K562 (cell line): ENCODE measurements at regions not wholly inside any gene's neighbourhood (a gene's known extent, or its start where the extent isn't known, plus 50 kb on each side); places are given as distances from the start of the nearest gene placed in this dataset.

Source experiments
- ELF4 ChIP-seq: fragments of 450-650 bp; formaldehyde crosslinking; IDR thresholded peaks from 2 replicates; pipeline ENCODE4 v1.4.0; 2022; ENCODE audit warnings: missing genetic modification characterization
- NONO ChIP-seq, 2 experiments: fragments of 200-400 bp in 1 of 2; fragments of 450-650 bp in 1 of 2; formaldehyde crosslinking in 1 of 2; IDR thresholded peaks; 2 replicates each; pipeline ENCODE4 v1.6.1; 2017; ENCODE audit warnings: low read depth in 2 of 2, mild to moderate bottlenecking in 2 of 2, moderate library complexity in 2 of 2, low read length in 1 of 2
- POLR2H ChIP-seq: IDR thresholded peaks from 2 replicates; pipeline ENCODE4 v1.6.1; 2016; ENCODE audit warnings: missing genetic modification characterization, low read depth, mild to moderate bottlenecking, control low read depth, missing compliant biosample characterization, moderate library complexity
- RUNX1 ChIP-seq: sonication (generic); IDR thresholded peaks from 2 replicates; pipeline ENCODE4 v1.6.1; 2016; ENCODE audit warnings: antibody characterized with exemption, low read depth
- SNIP1 ChIP-seq: fragments of 450-650 bp; IDR thresholded peaks from 2 replicates; pipeline ENCODE4 v1.7.1; 2017; ENCODE audit warnings: low read depth, mild to moderate bottlenecking
- TEAD2 ChIP-seq: fragments of 450-650 bp; IDR thresholded peaks from 2 replicates; pipeline ENCODE4 v1.6.1; 2016; ENCODE audit warnings: missing genetic modification characterization, control low read depth, missing compliant biosample characterization
- TF ChIP-seq, protein P1 (sequence below): sonication (generic); formaldehyde crosslinking; IDR thresholded peaks from 2 replicates; pipeline ENCODE4 v1.8.0; 2023; ENCODE audit warnings: missing genetic modification reagents, mild to moderate bottlenecking, borderline replicate concordance
- TF ChIP-seq, protein P2 (sequence below): fragments of 250-450 bp; sonication (Bioruptor Pico); IDR thresholded peaks from 2 replicates; pipeline ENCODE4 v1.4.0; 2020
- TF ChIP-seq, protein P3 (sequence below): fragments of 450-650 bp; IDR thresholded peaks from 2 replicates; pipeline ENCODE4 v1.6.1; 2016; ENCODE audit warnings: borderline replicate concordance

DNA sequence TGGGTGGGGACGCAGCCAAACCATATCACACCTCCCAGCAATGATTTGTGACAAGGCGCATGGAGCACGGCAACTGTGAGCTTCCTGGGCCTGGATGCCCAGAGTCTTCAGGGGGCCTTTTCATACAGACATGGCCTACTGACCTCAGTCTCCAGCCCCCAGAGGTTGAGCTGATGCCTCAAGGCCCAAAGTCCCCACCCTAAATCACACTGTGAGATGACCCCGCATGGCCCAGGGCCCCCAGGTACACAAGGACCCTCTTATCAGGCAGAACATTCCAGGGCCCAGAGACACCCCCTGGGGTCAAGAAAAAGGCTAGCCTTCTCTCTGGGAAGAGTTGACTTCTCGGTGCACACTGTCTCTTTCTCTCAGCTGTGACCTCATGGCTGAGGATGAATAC is 179.7 kb upstream of the C1orf174 start (continued):
- TF ChIP-seq, protein P1, sequence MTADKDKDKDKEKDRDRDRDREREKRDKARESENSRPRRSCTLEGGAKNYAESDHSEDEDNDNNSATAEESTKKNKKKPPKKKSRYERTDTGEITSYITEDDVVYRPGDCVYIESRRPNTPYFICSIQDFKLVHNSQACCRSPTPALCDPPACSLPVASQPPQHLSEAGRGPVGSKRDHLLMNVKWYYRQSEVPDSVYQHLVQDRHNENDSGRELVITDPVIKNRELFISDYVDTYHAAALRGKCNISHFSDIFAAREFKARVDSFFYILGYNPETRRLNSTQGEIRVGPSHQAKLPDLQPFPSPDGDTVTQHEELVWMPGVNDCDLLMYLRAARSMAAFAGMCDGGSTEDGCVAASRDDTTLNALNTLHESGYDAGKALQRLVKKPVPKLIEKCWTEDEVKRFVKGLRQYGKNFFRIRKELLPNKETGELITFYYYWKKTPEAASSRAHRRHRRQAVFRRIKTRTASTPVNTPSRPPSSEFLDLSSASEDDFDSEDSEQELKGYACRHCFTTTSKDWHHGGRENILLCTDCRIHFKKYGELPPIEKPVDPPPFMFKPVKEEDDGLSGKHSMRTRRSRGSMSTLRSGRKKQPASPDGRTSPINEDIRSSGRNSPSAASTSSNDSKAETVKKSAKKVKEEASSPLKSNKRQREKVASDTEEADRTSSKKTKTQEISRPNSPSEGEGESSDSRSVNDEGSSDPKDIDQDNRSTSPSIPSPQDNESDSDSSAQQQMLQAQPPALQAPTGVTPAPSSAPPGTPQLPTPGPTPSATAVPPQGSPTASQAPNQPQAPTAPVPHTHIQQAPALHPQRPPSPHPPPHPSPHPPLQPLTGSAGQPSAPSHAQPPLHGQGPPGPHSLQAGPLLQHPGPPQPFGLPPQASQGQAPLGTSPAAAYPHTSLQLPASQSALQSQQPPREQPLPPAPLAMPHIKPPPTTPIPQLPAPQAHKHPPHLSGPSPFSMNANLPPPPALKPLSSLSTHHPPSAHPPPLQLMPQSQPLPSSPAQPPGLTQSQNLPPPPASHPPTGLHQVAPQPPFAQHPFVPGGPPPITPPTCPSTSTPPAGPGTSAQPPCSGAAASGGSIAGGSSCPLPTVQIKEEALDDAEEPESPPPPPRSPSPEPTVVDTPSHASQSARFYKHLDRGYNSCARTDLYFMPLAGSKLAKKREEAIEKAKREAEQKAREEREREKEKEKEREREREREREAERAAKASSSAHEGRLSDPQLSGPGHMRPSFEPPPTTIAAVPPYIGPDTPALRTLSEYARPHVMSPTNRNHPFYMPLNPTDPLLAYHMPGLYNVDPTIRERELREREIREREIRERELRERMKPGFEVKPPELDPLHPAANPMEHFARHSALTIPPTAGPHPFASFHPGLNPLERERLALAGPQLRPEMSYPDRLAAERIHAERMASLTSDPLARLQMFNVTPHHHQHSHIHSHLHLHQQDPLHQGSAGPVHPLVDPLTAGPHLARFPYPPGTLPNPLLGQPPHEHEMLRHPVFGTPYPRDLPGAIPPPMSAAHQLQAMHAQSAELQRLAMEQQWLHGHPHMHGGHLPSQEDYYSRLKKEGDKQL (CRISPR knock-in tag), result no peak
- TF ChIP-seq POLR2H (tag) (no peak), RUNX1 (no peak), SNIP1 (no peak), TEAD2 (no peak), NONO (IDR thresholded peaks at IDR 0.05; ENCODE audit: low read depth in 2 of 2, low read length in 1 of 2) (no peak), ELF4 (no peak)
- TF ChIP-seq, protein P2, sequence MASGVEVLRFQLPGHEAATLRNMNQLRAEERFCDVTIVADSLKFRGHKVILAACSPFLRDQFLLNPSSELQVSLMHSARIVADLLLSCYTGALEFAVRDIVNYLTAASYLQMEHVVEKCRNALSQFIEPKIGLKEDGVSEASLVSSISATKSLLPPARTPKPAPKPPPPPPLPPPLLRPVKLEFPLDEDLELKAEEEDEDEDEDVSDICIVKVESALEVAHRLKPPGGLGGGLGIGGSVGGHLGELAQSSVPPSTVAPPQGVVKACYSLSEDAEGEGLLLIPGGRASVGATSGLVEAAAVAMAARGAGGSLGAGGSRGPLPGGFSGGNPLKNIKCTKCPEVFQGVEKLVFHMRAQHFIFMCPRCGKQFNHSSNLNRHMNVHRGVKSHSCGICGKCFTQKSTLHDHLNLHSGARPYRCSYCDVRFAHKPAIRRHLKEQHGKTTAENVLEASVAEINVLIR (CRISPR knock-in tag), result no peak
- TF ChIP-seq, protein P3, sequence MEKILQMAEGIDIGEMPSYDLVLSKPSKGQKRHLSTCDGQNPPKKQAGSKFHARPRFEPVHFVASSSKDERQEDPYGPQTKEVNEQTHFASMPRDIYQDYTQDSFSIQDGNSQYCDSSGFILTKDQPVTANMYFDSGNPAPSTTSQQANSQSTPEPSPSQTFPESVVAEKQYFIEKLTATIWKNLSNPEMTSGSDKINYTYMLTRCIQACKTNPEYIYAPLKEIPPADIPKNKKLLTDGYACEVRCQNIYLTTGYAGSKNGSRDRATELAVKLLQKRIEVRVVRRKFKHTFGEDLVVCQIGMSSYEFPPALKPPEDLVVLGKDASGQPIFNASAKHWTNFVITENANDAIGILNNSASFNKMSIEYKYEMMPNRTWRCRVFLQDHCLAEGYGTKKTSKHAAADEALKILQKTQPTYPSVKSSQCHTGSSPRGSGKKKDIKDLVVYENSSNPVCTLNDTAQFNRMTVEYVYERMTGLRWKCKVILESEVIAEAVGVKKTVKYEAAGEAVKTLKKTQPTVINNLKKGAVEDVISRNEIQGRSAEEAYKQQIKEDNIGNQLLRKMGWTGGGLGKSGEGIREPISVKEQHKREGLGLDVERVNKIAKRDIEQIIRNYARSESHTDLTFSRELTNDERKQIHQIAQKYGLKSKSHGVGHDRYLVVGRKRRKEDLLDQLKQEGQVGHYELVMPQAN, result no peak
